HG02885 (cell line): ENCODE measurements at regions not wholly inside any gene's neighbourhood (a gene's known extent, or its start where the extent isn't known, plus 50 kb on each side); places are given as distances from the start of the nearest gene placed in this dataset.

Experiments
- ATAC-seq: cut with Tn5 transposase; IDR thresholded peaks from one replicate; pipeline ENCODE4 v1.9.1; 2021; ENCODE audit warnings: mild to moderate bottlenecking; ENCODE audit not compliant: unreplicated experiment, poor library complexity

DNA sequence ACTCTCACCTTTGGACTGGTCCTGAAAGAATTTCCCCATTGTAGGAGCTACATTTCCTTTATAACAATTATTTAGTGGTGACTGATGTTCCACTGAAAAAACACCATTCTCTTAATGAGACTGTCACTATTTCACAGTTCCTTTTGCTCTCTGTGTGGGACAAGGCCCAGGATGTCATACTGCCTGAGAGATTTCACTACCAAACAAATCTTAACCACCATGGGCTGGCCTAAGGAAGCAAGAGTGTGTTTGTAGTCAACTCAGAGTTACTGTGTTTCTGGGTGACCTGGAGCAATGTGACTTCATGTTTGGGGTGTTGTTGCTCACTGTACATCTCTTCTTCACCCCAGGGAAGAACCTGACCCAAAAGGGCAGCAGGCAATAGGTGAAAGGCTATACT, 50.1 kb upstream of the ZNF608 start:
- peak; percentile 67 for ATAC-seq

GRCh38 chr5:124797665-124798087, 51.2 kb upstream of the ZNF608 start:
- ATAC-seq: no peak

GRCh38 chr5:124798890-124799289, 52.5 kb upstream of the ZNF608 start:
- no peak for ATAC-seq

DNA sequence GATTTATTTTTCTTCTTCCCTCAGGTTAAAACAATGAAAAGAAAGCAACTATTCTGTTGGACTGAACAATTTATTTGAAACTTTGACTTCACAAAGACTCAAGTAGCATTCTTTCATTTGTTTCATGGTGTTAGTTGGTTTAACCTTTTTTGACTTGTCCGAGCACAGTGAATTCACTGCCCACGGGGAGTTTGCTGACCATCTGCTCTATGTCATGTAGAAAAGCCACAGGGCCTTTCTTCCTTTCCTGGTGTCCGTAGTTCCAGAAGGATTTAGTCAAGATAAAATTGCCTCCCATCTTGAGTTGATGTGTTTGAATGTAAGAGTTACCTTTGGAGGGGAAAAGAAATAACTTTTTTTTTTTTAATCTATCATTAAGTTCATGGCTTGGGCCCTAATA, 55.1 kb upstream of the ZNF608 start:
- ATAC-seq: no peak

DNA sequence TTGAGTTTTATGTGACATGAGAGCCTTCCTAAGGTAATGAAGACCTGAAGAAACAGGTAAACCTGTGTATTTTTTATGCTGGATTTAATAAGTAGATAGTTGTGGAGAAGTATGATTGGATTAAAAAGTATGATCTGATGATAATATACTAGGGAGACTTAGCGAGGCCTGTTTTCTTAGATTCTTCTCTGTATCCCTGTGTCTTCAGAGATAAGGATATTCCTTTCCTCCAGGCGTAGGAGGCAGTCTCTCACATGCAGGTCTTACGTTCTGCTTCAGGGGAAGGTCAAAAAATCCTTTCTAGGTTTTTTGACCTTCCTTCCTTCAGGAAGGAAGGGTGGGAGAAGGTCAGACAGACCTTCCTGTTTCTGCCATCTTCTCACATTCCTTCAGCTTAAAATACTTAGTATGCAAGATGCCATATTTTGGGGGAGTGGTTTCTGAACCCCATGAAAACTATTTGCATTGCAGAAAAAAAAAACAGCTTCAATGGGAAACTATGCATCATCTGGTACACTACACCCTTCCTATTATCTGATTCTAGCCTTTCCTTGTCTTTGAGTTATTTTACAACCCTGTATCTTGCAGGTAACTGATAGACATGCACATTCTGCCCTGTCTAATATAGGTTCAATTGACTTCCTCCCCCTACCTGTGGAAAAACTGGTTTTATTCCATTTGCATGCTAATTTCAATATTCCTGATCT, 57.3 kb upstream of the ZNF608 start:
- no peak for ATAC-seq

DNA sequence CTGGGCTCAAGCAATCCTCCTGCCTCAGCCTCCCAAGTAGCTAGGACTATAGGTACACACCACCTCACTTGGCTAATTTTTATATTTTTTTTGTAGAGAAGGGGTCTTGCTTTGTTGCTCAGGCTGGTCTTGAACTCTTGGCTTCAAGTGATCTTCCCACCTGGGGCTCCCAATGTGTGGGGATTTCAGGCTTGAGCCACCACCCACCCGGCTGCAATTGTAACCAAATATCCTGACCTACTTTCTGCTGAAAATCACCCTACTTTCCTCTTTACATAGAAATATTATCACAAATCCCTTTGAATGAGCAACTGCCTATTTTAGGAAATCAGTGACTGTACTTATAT, 59.6 kb upstream of the ZNF608 start:
- ATAC-seq: no peak

GRCh38 chr5:124806373-124807077, 60.1 kb upstream of the ZNF608 start:
- no peak for ATAC-seq

DNA sequence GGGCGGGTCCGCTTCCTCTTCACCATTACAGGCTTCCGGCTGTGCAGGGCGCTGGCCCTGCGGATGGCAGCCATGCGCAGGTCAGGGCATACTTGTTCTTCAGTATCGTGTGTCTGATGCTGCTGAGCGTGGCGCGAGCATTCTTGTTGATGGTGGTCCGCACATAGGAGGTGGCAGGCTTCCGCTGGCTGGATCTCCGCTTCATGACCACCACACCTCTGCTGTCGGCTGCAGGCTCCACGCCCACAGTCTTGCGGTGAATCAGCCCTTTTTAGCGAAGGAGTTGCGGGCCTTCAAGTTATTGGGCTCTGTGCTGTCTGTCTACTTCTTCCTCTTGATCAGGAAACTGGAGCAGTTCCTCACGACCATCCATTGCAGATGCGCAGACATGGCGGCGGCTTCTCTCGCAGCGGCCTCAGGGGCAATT, 62.4 kb upstream of the ZNF608 start:
- ATAC-seq: no peak

DNA sequence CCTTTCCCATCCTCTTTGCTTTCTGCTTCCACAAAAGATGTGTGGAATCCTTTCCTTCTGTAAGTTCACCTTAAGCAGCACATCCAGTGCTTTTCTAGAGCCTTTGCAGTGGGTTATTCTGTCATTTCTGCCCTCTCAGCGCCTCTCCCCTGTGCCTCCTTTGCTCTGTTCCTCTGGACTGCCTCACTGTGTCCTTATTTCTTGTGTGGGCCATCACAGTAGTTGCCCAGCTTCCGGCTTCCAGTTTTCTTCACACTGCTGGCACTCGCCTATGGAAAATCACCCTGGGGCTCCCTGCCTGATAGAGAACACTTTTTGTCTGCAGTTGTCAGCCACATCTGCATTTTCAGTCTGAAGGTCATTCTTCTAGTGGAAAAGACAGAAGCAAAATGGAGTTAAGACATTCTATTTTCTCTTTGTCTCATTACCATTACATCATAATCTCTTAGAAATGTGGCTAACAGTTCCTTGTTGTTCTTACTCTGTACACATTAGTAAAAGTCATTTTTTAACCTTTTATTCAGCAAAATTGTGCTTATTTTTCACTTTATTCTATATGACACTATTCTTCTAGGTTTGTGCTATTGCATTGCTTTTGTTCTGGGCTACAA, 64.1 kb upstream of the ZNF608 start:
- no peak for ATAC-seq

DNA sequence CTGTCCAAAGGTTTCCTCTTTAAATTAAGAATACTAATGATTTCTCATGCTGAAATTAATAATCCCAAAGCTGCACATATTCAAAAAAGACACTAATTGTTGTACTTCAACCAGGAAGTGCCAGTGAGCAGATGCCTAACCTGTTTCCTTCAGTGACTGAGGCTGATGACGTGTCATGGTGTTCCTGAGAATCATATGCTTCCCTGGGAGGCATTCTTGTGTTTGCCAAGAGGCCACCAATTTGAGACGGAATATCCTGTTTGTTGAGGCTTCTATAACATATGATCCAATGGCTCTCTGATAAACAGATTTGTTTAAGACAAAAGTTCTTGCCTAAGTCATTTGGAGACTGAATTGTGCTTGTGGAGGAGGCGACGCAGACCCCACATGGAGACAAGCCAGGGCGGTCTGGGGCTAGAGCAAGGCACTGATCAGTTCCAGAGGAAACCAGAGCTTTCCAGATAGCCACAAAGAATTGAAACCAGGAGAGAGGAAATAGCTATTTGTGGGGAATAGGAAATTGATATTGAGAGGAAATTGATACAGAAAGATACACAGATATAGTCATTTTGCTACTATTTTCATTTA, 66.4 kb upstream of the ZNF608 start:
- no peak for ATAC-seq

DNA sequence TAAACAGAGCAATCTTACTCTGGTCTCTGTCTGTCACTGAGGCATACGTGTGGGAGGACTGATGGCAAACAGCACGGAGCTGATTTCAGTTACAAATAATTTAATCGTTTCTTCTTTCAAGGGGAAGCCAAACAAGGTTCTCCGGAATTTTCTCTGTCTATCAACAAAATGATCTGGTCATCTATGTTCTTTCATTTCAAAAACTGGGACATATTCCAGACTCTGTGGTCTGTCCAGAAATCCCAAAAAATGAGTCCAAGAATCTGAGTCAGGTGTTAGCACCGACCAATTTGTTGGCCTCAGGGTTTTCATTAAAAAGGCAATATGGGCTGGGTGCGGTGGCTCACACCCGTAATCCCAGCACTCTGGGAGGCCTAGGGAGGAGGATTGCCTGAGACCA, 69.9 kb upstream of the ZNF608 start:
- ATAC-seq: no peak

GRCh38 chr5:124819201-124819600, 72.8 kb upstream of the ZNF608 start:
- ATAC-seq: no peak

DNA sequence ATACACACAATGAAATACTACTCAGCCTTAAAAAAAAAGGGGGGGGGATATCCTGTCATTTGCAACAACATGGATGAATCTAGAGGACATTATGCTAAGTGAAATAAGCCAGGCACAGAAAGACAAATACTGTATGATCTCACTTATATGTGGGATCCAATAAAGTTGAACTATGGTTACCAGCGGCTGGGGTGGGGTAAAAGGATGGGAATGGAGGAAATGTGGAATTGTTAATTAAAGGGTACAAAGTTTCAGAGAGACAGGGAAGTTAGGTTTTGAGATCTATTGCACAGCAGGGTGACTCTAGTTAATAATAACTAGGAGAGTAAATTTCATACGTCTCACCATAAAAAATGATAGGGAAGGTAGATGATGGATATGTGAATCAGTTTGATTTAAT, 76.2 kb upstream of the ZNF608 start:
- ATAC-seq: no peak

GRCh38 chr5:124823380-124823779, 76.9 kb upstream of the ZNF608 start:
- ATAC-seq: no peak

DNA sequence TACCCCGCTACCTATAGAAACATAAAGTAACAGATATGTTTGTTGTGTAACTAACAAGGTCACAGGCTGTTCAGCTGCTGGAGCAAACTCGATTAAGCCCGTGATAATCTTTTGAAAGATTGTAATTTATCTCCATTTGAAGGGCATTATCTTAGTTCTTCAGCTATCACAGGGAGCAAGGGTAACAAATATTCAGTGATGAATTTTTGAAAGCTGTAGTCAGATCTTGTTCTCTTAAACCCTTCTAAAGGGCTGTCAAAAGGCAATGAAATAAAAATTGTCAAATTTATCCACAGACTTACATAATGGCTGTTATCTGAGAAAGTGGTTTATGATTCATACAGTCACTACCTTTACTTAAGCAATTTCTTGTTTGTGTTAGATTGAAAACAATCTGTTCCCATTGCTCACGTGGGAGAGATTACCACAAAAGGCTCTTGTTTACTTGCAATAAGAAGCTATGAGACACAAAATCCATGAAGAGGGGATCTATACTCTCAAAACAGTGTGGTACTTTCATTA, 78.3 kb upstream of the ZNF608 start:
- ATAC-seq: no peak

DNA sequence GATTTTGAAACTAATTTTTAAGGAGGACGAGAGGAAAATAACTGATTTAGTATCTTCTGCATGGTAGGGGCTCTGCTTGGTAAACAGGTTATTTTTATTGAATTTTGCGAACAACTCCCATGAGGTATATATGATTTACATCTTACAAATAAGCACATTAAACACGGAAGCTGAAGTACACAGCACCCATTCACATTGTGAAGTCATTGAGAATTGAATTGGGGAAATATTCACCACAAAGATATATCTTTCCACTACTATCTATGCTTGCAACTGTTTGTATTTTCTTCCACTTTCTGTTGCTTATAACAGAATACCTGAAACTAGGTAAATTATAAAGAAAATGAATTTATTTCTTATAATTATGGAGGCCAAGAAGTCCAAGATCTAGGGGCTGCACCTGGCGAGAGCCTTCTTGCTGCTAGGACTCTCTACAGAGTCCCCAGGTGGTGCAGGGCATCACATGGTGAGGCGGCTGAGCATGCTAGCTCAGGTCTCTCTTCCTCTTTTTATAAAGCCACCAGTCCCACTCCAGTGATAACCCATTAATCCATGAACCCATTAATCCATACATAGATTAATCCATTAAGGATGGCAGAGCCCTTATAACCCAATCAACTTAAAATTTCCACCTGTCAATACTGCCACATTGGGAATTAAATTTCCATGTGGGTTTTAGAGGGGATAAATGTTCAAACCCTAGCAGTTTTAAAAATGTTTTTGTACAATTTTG, 79.0 kb upstream of the ZNF608 start:
- ATAC-seq: peak; percentile 83

DNA sequence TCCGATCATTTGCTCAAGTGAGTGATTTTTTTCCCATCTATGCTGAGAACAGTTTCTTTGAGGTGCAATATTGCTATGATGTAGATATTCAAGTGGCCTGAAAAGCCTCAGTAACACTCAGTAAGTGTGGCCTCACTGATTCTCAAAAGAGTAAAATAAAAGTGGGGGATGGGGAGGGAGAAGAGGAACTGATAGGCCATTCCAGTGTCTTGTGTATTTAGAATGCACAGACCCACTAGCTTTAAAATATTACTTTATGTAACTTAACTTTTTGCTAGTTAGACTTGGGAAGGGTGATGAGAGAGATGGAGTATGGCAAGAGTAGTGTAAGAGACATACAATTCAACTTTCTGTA, 79.5 kb upstream of the ZNF608 start:
- peak; percentile 7 for ATAC-seq

DNA sequence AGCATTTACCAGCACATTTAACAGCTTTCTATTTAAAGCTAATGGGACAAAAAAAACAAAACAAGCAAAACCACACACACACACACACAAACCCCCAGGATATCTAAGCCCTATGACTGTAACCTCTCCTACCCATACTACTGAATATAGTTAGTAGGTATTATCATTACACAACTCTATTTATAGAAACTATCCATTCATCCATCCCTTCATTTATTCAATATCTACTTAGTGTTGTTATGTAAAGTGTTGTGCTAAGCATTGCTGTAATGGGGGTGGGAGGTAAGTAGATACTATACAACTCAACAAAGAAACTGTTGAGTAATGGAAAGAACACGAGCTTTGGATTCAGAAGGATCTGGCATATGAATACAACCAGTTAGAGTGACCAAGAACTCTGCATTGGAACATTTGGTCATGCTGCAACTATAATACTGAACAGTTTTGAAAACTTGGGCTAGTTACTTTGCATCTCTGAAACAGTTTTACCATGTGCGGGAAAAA, 82.3 kb upstream of the ZNF608 start:
- ATAC-seq: no peak

DNA sequence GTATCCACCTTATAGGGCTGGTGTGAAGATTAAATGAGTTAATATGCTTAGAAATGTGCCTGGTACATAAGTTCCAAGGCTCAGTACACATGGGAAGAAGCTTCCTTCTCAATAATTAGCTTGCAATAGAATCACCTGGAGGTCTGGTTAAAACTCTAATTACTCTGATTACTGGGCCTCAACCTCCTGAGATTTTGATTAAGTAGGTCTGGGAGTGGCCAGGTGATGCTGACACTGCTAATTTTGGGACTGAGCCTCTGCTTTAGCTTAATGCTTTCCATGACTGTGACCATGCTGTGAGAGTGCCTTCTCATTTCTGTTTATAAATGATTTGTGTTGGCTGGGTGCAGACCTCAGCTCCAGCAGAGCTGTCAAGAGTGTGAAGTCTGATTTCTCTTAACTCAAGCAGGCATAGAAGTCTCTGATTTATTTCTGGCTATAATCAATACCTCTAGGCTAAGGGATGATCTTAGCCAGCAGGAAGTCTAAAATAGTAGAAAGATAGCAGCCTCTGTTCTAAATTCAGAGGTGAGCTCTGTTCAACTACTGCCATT, 85.3 kb upstream of the ZNF608 start:
- ATAC-seq: no peak

- ATAC-seq: no peak
Observed at GRCh38 chr5:124832510-124832909, 86.1 kb upstream of the ZNF608 start.
